Type B pancreatic cell (in vitro differentiated cells): ENCODE measurements at regions not wholly inside any gene's neighbourhood (a gene's known extent, or its start where the extent isn't known, plus 50 kb on each side); places are given as distances from the start of the nearest gene placed in this dataset.

Experiments used
- DNase-seq: peaks from one replicate; pipeline ENCODE4 v3.0.0; 2021; ENCODE audit warnings: mixed read lengths; ENCODE audit not compliant: unreplicated experiment; ENCODE audit errors: extremely low spot score
- H3K27ac Mint-ChIP-seq: 2 replicates; pipeline ENCODE4 v1.8.0; 2021; ENCODE audit warnings: mild to moderate bottlenecking, mixed read lengths
- H3K27me3 Mint-ChIP-seq: 2 replicates; pipeline ENCODE4 v1.8.0; 2021; ENCODE audit warnings: mixed read lengths
- H3K36me3 Mint-ChIP-seq: 2 replicates; pipeline ENCODE4 v1.8.0; 2021; ENCODE audit warnings: mixed read lengths
- H3K4me1 Mint-ChIP-seq: one replicate; pipeline ENCODE4 v1.8.0; 2021; ENCODE audit warnings: mixed read lengths; ENCODE audit not compliant: unreplicated experiment
- H3K4me3 Mint-ChIP-seq: 2 replicates; pipeline ENCODE4 v1.8.0; 2021; ENCODE audit warnings: mild to moderate bottlenecking, mixed read lengths
- H3K9me3 Mint-ChIP-seq: 2 replicates; pipeline ENCODE4 v1.8.0; 2021; ENCODE audit warnings: mixed read lengths
- CTCF ChIP-seq: fragments of 200-600 bp; sonication (generic); conservative IDR thresholded peaks from 2 replicates; pipeline ENCODE4 v1.5.0; 2021; ENCODE audit warnings: antibody characterized with exemption, mild to moderate bottlenecking

GRCh38 chr4:142955501-142955900, 109.4 kb upstream of the INPP4B start:
- H3K4me3 Mint-ChIP-seq, result no peak overlapping the region
- no peak overlapping the region for H3K27ac Mint-ChIP-seq
- H3K36me3 Mint-ChIP-seq, result no peaks in the 10 kb centered on the region
- no peak for TF ChIP-seq CTCF
- no peak for DNase-seq
- H3K9me3 Mint-ChIP-seq, result no peaks in the 10 kb centered on the region
- no peaks in the 10 kb centered on the region for H3K27me3 Mint-ChIP-seq
- H3K4me1 Mint-ChIP-seq, result no peaks in the 10 kb centered on the region

GRCh38 chr4:142959173-142959572, 113.1 kb upstream of the INPP4B start:
- DNase-seq, result no peak
- H3K4me3 Mint-ChIP-seq, result no peak overlapping the region
- no peak overlapping the region for H3K27ac Mint-ChIP-seq
- TF ChIP-seq CTCF, result no peak
- no peaks in the 10 kb centered on the region for H3K27me3 Mint-ChIP-seq
- H3K9me3 Mint-ChIP-seq, result no peaks in the 10 kb centered on the region
- no peaks in the 10 kb centered on the region for H3K36me3 Mint-ChIP-seq
- H3K4me1 Mint-ChIP-seq, result no peaks in the 10 kb centered on the region

GRCh38 chr4:142960126-142960525, 114.0 kb upstream of the INPP4B start:
- no peak for TF ChIP-seq CTCF
- H3K4me3 Mint-ChIP-seq, result no peak overlapping the region
- no peaks in the 10 kb centered on the region for H3K27me3 Mint-ChIP-seq
- H3K4me1 Mint-ChIP-seq, result no peaks in the 10 kb centered on the region
- H3K36me3 Mint-ChIP-seq, result no peaks in the 10 kb centered on the region
- no peak for DNase-seq
- H3K27ac Mint-ChIP-seq, result no peak overlapping the region
- no peaks in the 10 kb centered on the region for H3K9me3 Mint-ChIP-seq

DNA sequence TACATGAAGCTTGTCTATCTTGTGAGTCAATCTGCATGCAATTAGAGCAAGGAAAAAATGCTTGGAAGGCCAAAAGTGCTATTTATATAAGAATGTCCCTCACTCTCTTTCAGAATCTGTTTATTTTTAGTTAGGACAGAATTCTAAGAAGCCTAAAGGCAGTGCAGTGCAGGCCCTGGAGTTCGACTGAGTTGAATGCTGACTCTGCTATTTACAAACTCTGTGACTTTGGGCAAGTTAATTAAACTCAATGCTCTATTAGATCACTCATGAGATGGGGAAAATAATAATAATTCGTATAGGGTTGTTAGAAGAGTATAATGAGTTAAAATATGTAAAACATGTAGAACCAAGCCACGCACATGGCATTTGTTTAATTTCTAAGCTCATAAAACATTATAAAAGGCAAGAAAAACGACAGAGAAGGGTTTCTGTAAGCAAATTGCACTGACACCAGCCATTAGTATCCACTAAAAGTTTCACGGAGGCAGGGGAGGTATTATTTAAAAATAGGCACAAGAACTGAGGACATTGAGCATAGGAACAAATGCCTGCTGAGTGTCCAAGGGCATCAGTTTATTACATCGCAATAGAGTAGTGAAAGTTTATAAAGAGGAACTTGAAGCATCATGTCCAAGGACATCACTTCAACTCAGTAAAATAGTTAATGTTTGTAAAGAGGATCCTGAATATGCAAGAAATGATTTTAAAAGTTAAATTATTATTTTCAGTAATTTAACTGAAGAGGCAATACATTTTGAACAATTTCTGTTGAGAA, 115.0 kb upstream of the INPP4B start:
- Mint-ChIP-seq H3K27me3 (no peaks in the 10 kb centered on the region), H3K9me3 (no peaks in the 10 kb centered on the region), H3K36me3 (no peaks in the 10 kb centered on the region), H3K4me1 (no peaks in the 10 kb centered on the region), H3K27ac (no peak overlapping the region), H3K4me3 (no peak overlapping the region)
- DNase-seq, result no peak
- TF ChIP-seq CTCF, result no peak

GRCh38 chr4:142961866-142962265, 115.8 kb upstream of the INPP4B start:
- Mint-ChIP-seq H3K27ac (no peak overlapping the region), H3K27me3 (no peaks in the 10 kb centered on the region), H3K4me1 (no peaks in the 10 kb centered on the region), H3K9me3 (no peaks in the 10 kb centered on the region), H3K36me3 (no peaks in the 10 kb centered on the region), H3K4me3 (no peak overlapping the region)
- no peak for DNase-seq
- TF ChIP-seq CTCF, result no peak
